ENCODE measurements at regions not wholly inside any gene's neighbourhood (a gene's known extent, or its start where the extent isn't known, plus 50 kb on each side); places are given as distances from the start of the nearest gene placed in this dataset.

DNA sequence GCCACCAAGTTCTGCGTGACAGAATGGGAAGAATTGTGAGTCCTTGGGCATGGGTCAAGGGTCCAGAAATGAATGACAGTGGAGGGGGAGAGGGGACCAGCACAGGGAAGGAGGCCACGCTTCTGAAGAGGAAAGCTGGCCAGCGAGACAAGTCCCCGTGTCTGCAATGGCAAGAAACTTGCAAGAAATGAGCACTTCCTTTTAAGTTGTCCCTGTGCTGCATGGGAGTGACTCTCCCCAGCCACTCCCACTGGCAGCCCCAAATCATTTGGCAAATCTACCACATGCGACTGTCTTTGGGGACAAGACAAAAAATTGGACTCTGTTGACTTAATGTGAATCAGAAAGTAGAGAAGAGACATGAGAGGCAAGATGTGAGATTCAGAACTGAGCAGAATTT is 242.2 kb upstream of the RREB1 start:
- TF ChIP-seq, protein P1, sequence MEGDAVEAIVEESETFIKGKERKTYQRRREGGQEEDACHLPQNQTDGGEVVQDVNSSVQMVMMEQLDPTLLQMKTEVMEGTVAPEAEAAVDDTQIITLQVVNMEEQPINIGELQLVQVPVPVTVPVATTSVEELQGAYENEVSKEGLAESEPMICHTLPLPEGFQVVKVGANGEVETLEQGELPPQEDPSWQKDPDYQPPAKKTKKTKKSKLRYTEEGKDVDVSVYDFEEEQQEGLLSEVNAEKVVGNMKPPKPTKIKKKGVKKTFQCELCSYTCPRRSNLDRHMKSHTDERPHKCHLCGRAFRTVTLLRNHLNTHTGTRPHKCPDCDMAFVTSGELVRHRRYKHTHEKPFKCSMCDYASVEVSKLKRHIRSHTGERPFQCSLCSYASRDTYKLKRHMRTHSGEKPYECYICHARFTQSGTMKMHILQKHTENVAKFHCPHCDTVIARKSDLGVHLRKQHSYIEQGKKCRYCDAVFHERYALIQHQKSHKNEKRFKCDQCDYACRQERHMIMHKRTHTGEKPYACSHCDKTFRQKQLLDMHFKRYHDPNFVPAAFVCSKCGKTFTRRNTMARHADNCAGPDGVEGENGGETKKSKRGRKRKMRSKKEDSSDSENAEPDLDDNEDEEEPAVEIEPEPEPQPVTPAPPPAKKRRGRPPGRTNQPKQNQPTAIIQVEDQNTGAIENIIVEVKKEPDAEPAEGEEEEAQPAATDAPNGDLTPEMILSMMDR (IDR thresholded peaks at IDR 0.05) = no peak
- TF ChIP-seq POLR2A (IDR thresholded peaks at IDR 0.05) = no peak

All from body of pancreas (tissue), 4 donors.